Fibroblast of lung (primary cell): ENCODE measurements at regions not wholly inside any gene's neighbourhood (a gene's known extent, or its start where the extent isn't known, plus 50 kb on each side); places are given as distances from the start of the nearest gene placed in this dataset.

Source experiments
- DNase-seq, 2 donors: peaks; one replicate each; pipeline versions ENCODE4 v3.0.0 to v3.0.0-alpha.2; 2010; ENCODE audit warnings: low read depth in 2 of 2
- H2AFZ ChIP-seq: 2 replicates; pipeline ENCODE4 v1.5.1; 2012; ENCODE audit warnings: low read length, control low read depth, inconsistent platforms
- H3K27ac ChIP-seq: 2 replicates; pipeline ENCODE4 v1.5.1; 2011; ENCODE audit warnings: low read length, control low read depth; ENCODE audit not compliant: insufficient read depth
- H3K27me3 ChIP-seq: 2 replicates; pipeline ENCODE4 v1.5.1; 2011; ENCODE audit warnings: mild to moderate bottlenecking, low read length; ENCODE audit not compliant: control insufficient read depth, insufficient read depth
- H3K36me3 ChIP-seq: 2 replicates; pipeline ENCODE4 v1.5.1; 2011; ENCODE audit warnings: low read length; ENCODE audit not compliant: control insufficient read depth, insufficient read depth
- H3K4me1 ChIP-seq: 2 replicates; pipeline ENCODE4 v1.5.1; 2011; ENCODE audit warnings: low read length; ENCODE audit not compliant: control insufficient read depth, insufficient read depth; ENCODE audit errors: extremely low read depth
- H3K4me2 ChIP-seq: 2 replicates; pipeline ENCODE4 v1.5.1; 2011; ENCODE audit warnings: low read length, control low read depth; ENCODE audit not compliant: insufficient read depth; ENCODE audit errors: extremely low read depth
- H3K4me3 ChIP-seq, 4 experiments: fragments of 200-600 bp in 1 of 4; sonication (generic) in 1 of 4; replicated peaks in 1 of 4; 2 replicates each; pipeline ENCODE4 v1.5.1; 2011 to 2016; ENCODE audit warnings: low read length in 4 of 4, low read depth in 3 of 4, mild to moderate bottlenecking in 3 of 4, control low read depth in 2 of 4, inconsistent platforms in 1 of 4, mixed read lengths in 1 of 4; ENCODE audit not compliant: insufficient read depth in 1 of 4; ENCODE audit errors: control extremely low read depth in 1 of 4
- H3K79me2 ChIP-seq: 2 replicates; pipeline ENCODE4 v1.5.1; 2012; ENCODE audit warnings: mild to moderate bottlenecking, low read length, inconsistent platforms; ENCODE audit not compliant: control insufficient read depth, insufficient read depth
- H3K9ac ChIP-seq: 2 replicates; pipeline ENCODE4 v1.5.1; 2011; ENCODE audit warnings: mild to moderate bottlenecking, low read length, control low read depth; ENCODE audit not compliant: insufficient read depth
- H3K9me3 ChIP-seq: 2 replicates; pipeline ENCODE4 v1.5.1; 2012; ENCODE audit warnings: low read depth, low read length; ENCODE audit not compliant: control insufficient read depth, insufficient read depth
- H4K20me1 ChIP-seq: 2 replicates; pipeline ENCODE4 v1.5.1; 2011; ENCODE audit warnings: low read length; ENCODE audit not compliant: control insufficient read depth, insufficient read depth; ENCODE audit errors: extremely low read depth
- CTCF ChIP-seq, 2 donors: IDR thresholded peaks in 1 of 2; conservative IDR thresholded peaks in 1 of 2; 1 replicate in 1 of 2; 2 replicates in 1 of 2; pipeline ENCODE4 v1.5.1; 2011 to 2012; ENCODE audit warnings: low read length in 2 of 2, control low read depth in 1 of 2, inconsistent platforms in 1 of 2, low read depth in 1 of 2, mild to moderate bottlenecking in 1 of 2
- EZH2 ChIP-seq: IDR thresholded peaks from 2 replicates; pipeline ENCODE4 v1.5.1; 2012; ENCODE audit warnings: low read length, control low read depth, mild to moderate bottlenecking; ENCODE audit errors: missing control alignments

- no peaks in the 10 kb centered on the region for H3K4me1 ChIP-seq
- DNase-seq, result no peak
- no peaks in the 10 kb centered on the region for H3K27me3 ChIP-seq
- H3K4me3 ChIP-seq, result no peak overlapping the region
- H3K4me2 ChIP-seq, result no peak overlapping the region
- H3K27ac ChIP-seq, result no peak overlapping the region
- H4K20me1 ChIP-seq, result no peaks in the 10 kb centered on the region
- no peak overlapping the region for H2AFZ ChIP-seq
- H3K9ac ChIP-seq, result no peak overlapping the region
- H3K9me3 ChIP-seq, result no peaks in the 10 kb centered on the region
- TF ChIP-seq EZH2 (no peak), CTCF (conservative IDR thresholded peaks at IDR 0.05 in 1 of 2, IDR thresholded peaks at IDR 0.05 in 1 of 2; ENCODE audit: low read depth in 1 of 2, low read length in 2 of 2) (no peak)
- no peaks in the 10 kb centered on the region for H3K36me3 ChIP-seq
- no peaks in the 10 kb centered on the region for H3K79me2 ChIP-seq
Observed at GRCh38 chr22:48647051-48647450, 1180.6 kb downstream of the BRD1 start.

GRCh38 chr22:48646216-48646925 is 1181.3 kb downstream of the BRD1 start:
- Histone ChIP-seq H3K27ac (no peak overlapping the region), H2AFZ (no peak overlapping the region), H4K20me1 (no peaks in the 10 kb centered on the region), H3K4me2 (no peak overlapping the region), H3K9me3 (no peaks in the 10 kb centered on the region), H3K9ac (no peak overlapping the region), H3K27me3 (no peaks in the 10 kb centered on the region), H3K36me3 (no peaks in the 10 kb centered on the region), H3K4me1 (no peaks in the 10 kb centered on the region), H3K79me2 (no peaks in the 10 kb centered on the region), H3K4me3 (no peak overlapping the region)
- DNase-seq, result no peak
- TF ChIP-seq CTCF (conservative IDR thresholded peaks at IDR 0.05 in 1 of 2, IDR thresholded peaks at IDR 0.05 in 1 of 2; ENCODE audit: low read depth in 1 of 2, low read length in 2 of 2) (no peak), EZH2 (no peak)

GRCh38 chr22:48645766-48646165 is 1181.9 kb downstream of the BRD1 start:
- Histone ChIP-seq H3K79me2 (no peaks in the 10 kb centered on the region), H3K4me2 (no peak overlapping the region), H3K27me3 (no peaks in the 10 kb centered on the region), H3K9me3 (no peaks in the 10 kb centered on the region), H3K27ac (no peak overlapping the region), H3K9ac (no peak overlapping the region), H2AFZ (no peak overlapping the region), H3K36me3 (no peaks in the 10 kb centered on the region), H3K4me3 (no peak overlapping the region), H3K4me1 (no peaks in the 10 kb centered on the region), H4K20me1 (no peaks in the 10 kb centered on the region)
- no peak for DNase-seq
- TF ChIP-seq EZH2 (no peak), CTCF (conservative IDR thresholded peaks at IDR 0.05 in 1 of 2, IDR thresholded peaks at IDR 0.05 in 1 of 2; ENCODE audit: low read depth in 1 of 2, low read length in 2 of 2) (no peak)
